K562 (cell line): ENCODE measurements at regions not wholly inside any gene's neighbourhood (a gene's known extent, or its start where the extent isn't known, plus 50 kb on each side); places are given as distances from the start of the nearest gene placed in this dataset.

ENCODE experiments used
- ATAC-seq: fragments of 200-7000 bp; cut with Tn5 transposase; 3 replicates; pipeline ENCODE4 v1.9.1; 2020; ENCODE audit warnings: moderate library complexity
- BruUV-seq: library from RNA; stranded (reverse); fragments of 400-500 nt; replicated peaks from 2 replicates; lab custom pipeline; 2021; lab: Mats Ljungman, UMichigan
- CTCF ChIA-PET: fragments of 300-600 bp; formaldehyde crosslinking; extraction: SDS; loops from one replicate; lab custom pipeline; 2021; ENCODE audit warnings: low intra/inter-chr PET ratio; lab: Yijun Ruan, JAX
- POLR2A ChIA-PET: fragments of 300-600, 350-650 bp; sonication (Branson Sonifier 250); formaldehyde crosslinking; extraction: SDS; loops from one replicate; lab custom pipeline; 2021; ENCODE audit warnings: antibody characterized with exemption, inconsistent platforms; lab: Yijun Ruan, JAX
- DNase-seq, 4 experiments: peaks; one replicate each; pipeline versions ENCODE4 v3.0.0 to v3.0.0-alpha.2; 2011 to 2018; ENCODE audit warnings: low spot score in 3 of 4, mixed read lengths in 3 of 4; ENCODE audit errors: extremely low read depth in 1 of 4
- FAIRE-seq: peaks from 2 replicates; lab custom pipeline; 2011; peaks lifted over from hg19 to GRCh38; lab: Jason Lieb, UNC
- H2AFZ ChIP-seq: 2 replicates; pipeline ENCODE4 v1.6.0; 2011; ENCODE audit warnings: low read depth, low read length, control low read depth, inconsistent platforms
- H3K27ac ChIP-seq: fragments of 200-600 bp; 3 replicates; pipeline ENCODE4 v1.8.0; 2011; ENCODE audit warnings: low read depth, mild to moderate bottlenecking, control low read depth, inconsistent platforms, low read length, moderate library complexity, mixed read lengths; ENCODE audit errors: extremely low read depth
- H3K27me3 ChIP-seq, 2 experiments: fragments of 300-600 bp in 1 of 2; 2 replicates in 1 of 2; 3 replicates in 1 of 2; pipeline versions ENCODE4 v1.6.0 to v1.8.0; 2011; ENCODE audit warnings: inconsistent platforms in 2 of 2, low read length in 2 of 2, mild to moderate bottlenecking in 1 of 2, mixed read lengths in 1 of 2, moderate library complexity in 1 of 2; ENCODE audit not compliant: control insufficient read depth in 2 of 2, insufficient read depth in 2 of 2
- H3K36me3 ChIP-seq: fragments of 300-600 bp; 3 replicates; pipeline ENCODE4 v1.8.0; 2011; ENCODE audit warnings: mild to moderate bottlenecking, low read length, inconsistent platforms; ENCODE audit not compliant: control insufficient read depth, insufficient read depth
- H3K4me1 ChIP-seq, 2 experiments: fragments of 200-600 bp in 1 of 2; replicated peaks in 1 of 2; 2 replicates in 1 of 2; 3 replicates in 1 of 2; pipeline versions ENCODE4 v1.5.1 to v1.8.0; 2011; ENCODE audit warnings: inconsistent platforms in 2 of 2, low read length in 2 of 2, mild to moderate bottlenecking in 1 of 2, mixed read lengths in 1 of 2, moderate library complexity in 1 of 2; ENCODE audit not compliant: control insufficient read depth in 2 of 2, insufficient read depth in 2 of 2
- H3K4me2 ChIP-seq: 2 replicates; pipeline ENCODE4 v1.6.1; 2011; ENCODE audit warnings: low read length, control low read depth, inconsistent platforms, mixed read lengths; ENCODE audit not compliant: insufficient read depth
- H3K4me3 ChIP-seq: fragments of 200-600 bp; sonication (generic), shearing (Covaris generic); 2 replicates; pipeline ENCODE4 v1.5.1; 2016; ENCODE audit warnings: control low read depth, inconsistent platforms
- H3K79me2 ChIP-seq: fragments of 200-600 bp; 3 replicates; pipeline ENCODE4 v1.8.0; 2011; ENCODE audit warnings: low read length, inconsistent platforms; ENCODE audit not compliant: control insufficient read depth, insufficient read depth
- H3K9ac ChIP-seq, 2 experiments: 2 replicates each; pipeline versions ENCODE4 v1.6.0 to v1.6.1; 2011; ENCODE audit warnings: low read depth in 2 of 2, low read length in 2 of 2, control low read depth in 1 of 2, inconsistent platforms in 1 of 2, mild to moderate bottlenecking in 1 of 2, mixed read lengths in 1 of 2; ENCODE audit not compliant: insufficient read depth in 1 of 2
- H3K9me1 ChIP-seq: one replicate; pipeline ENCODE4 v1.6.0; 2011; ENCODE audit warnings: inconsistent platforms, mild to moderate bottlenecking, low read length, moderate library complexity; ENCODE audit not compliant: control insufficient read depth, insufficient read depth
- H3K9me3 ChIP-seq: replicated peaks from 2 replicates; pipeline ENCODE4 v1.5.1; 2011; ENCODE audit warnings: low read depth, low read length, inconsistent platforms; ENCODE audit not compliant: control insufficient read depth, insufficient read depth
- H4K20me1 ChIP-seq: replicated peaks from 2 replicates; pipeline ENCODE4 v1.6.1; 2011; ENCODE audit warnings: low read length, inconsistent platforms, mixed read lengths; ENCODE audit not compliant: control insufficient read depth, insufficient read depth
- ETS2 ChIP-seq: IDR thresholded peaks from 2 replicates; pipeline ENCODE4 v1.6.1; 2016; ENCODE audit warnings: borderline replicate concordance, missing genetic modification characterization, mild to moderate bottlenecking, moderate library complexity, missing compliant biosample characterization; ENCODE audit not compliant: poor library complexity, severe bottlenecking
- KLF16 ChIP-seq: IDR thresholded peaks from 2 replicates; pipeline ENCODE4 v1.6.1; 2016; ENCODE audit warnings: antibody characterized with exemption
- WGBS: fragments of 100-300 bp; shearing (Covaris generic); methylation state at CpG from one replicate; pipeline ENCODE4 v1.1.6; 2016; ENCODE audit warnings: low coverage, mixed read lengths; ENCODE audit not compliant: insufficient coverage; ENCODE audit errors: missing lambda C conversion rate; 5-methylcytosine and 5-hydroxymethylcytosine counted together
- in situ Hi-C: fragments of 300-500 bp; cut with MboI; formaldehyde crosslinking; loops from 4 replicates; pipeline ENCODE4 v1.15.0; 2018; ENCODE audit warnings: inconsistent platforms, mixed read lengths
- intact Hi-C: fragments of 100-400 bp; cut with micrococcal nuclease; formaldehyde crosslinking; loops from 2 replicates; pipeline ENCODE4 v1.14.2; 2022
- TF ChIP-seq, protein P1 (sequence below): fragments of 250-450 bp; sonication (Bioruptor Pico); IDR thresholded peaks from 2 replicates; pipeline ENCODE4 v1.6.1; 2021; ENCODE audit warnings: mild to moderate bottlenecking
- TF ChIP-seq, protein P2 (sequence below): IDR thresholded peaks from 3 replicates; pipeline ENCODE4 v1.6.1; 2011; ENCODE audit warnings: borderline replicate concordance, mild to moderate bottlenecking; ENCODE audit not compliant: insufficient read length, insufficient read depth
- TF ChIP-seq, protein P3 (sequence below): fragments of 200-600 bp; sonication (generic); IDR thresholded peaks from one replicate; pipeline ENCODE4 v1.6.1; 2012; ENCODE audit warnings: mild to moderate bottlenecking, low read depth, low read length, inconsistent platforms
- TF ChIP-seq, protein P4 (sequence below): fragments of 200-800 bp; sonication (Bioruptor generic); IDR thresholded peaks from 2 replicates; pipeline ENCODE4 v1.6.1; 2017; ENCODE audit warnings: missing genetic modification characterization, missing compliant biosample characterization

DNA sequence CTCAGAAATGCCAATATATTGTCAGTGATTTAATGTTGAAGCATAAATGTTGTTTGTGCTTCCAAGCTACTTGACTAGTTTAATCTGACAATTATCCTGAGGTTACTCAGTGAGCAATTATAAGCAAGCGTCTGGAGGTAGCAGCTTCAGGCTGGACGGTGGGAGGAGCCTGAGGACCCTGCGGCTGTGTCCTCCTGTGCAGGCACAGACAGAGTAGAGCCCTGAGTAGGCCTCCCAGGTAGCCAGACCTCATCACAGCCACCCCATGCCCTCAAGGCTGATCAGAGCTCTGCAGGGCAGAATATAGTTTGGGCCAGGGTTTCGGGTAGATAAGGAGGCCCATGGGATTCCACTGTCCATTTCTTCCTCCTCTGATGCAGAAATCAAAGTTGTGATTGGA is 153.6 kb downstream of the DRD1 start:
- no peak overlapping the region for H3K4me2 ChIP-seq
- H3K79me2 ChIP-seq, result no peaks in the 10 kb centered on the region
- no peaks in the 10 kb centered on the region for H3K9me1 ChIP-seq
- DNase-seq (no peak), FAIRE-seq (no peak), ATAC-seq (no peak)
- H4K20me1 ChIP-seq, result no peaks in the 10 kb centered on the region
- H2AFZ ChIP-seq, result no peak overlapping the region
- no peaks in the 10 kb centered on the region for H3K4me1 ChIP-seq
- no peak overlapping the region for H3K9ac ChIP-seq
- intact Hi-C loops (no loop called here), in situ Hi-C loops (no loop called here)
- no TSS peak for BruUV-seq
- no peak overlapping the region for H3K27ac ChIP-seq
- 0% methylated on average over 4 of the region's 4 CpGs for WGBS
- H3K36me3 ChIP-seq, result no peaks in the 10 kb centered on the region
- H3K9me3 ChIP-seq, result no peaks in the 10 kb centered on the region
- POLR2A ChIA-PET, result no interaction called here
- H3K27me3 ChIP-seq, result peaks cover 0 to 4% of the 10 kb centered on the region in 2 experiments; a peak in 2 of 5 replicates
- CTCF ChIA-PET, result no interaction called here
- no peak overlapping the region for H3K4me3 ChIP-seq
- TF ChIP-seq, protein P1, sequence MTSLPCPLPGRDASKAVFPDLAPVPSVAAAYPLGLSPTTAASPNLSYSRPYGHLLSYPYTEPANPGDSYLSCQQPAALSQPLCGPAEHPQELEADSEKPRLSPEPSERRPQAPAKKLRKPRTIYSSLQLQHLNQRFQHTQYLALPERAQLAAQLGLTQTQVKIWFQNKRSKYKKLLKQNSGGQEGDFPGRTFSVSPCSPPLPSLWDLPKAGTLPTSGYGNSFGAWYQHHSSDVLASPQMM (CRISPR knock-in tag), result no peak
- TF ChIP-seq, protein P2, sequence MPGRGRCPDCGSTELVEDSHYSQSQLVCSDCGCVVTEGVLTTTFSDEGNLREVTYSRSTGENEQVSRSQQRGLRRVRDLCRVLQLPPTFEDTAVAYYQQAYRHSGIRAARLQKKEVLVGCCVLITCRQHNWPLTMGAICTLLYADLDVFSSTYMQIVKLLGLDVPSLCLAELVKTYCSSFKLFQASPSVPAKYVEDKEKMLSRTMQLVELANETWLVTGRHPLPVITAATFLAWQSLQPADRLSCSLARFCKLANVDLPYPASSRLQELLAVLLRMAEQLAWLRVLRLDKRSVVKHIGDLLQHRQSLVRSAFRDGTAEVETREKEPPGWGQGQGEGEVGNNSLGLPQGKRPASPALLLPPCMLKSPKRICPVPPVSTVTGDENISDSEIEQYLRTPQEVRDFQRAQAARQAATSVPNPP, result no peak
- TF ChIP-seq, protein P3, sequence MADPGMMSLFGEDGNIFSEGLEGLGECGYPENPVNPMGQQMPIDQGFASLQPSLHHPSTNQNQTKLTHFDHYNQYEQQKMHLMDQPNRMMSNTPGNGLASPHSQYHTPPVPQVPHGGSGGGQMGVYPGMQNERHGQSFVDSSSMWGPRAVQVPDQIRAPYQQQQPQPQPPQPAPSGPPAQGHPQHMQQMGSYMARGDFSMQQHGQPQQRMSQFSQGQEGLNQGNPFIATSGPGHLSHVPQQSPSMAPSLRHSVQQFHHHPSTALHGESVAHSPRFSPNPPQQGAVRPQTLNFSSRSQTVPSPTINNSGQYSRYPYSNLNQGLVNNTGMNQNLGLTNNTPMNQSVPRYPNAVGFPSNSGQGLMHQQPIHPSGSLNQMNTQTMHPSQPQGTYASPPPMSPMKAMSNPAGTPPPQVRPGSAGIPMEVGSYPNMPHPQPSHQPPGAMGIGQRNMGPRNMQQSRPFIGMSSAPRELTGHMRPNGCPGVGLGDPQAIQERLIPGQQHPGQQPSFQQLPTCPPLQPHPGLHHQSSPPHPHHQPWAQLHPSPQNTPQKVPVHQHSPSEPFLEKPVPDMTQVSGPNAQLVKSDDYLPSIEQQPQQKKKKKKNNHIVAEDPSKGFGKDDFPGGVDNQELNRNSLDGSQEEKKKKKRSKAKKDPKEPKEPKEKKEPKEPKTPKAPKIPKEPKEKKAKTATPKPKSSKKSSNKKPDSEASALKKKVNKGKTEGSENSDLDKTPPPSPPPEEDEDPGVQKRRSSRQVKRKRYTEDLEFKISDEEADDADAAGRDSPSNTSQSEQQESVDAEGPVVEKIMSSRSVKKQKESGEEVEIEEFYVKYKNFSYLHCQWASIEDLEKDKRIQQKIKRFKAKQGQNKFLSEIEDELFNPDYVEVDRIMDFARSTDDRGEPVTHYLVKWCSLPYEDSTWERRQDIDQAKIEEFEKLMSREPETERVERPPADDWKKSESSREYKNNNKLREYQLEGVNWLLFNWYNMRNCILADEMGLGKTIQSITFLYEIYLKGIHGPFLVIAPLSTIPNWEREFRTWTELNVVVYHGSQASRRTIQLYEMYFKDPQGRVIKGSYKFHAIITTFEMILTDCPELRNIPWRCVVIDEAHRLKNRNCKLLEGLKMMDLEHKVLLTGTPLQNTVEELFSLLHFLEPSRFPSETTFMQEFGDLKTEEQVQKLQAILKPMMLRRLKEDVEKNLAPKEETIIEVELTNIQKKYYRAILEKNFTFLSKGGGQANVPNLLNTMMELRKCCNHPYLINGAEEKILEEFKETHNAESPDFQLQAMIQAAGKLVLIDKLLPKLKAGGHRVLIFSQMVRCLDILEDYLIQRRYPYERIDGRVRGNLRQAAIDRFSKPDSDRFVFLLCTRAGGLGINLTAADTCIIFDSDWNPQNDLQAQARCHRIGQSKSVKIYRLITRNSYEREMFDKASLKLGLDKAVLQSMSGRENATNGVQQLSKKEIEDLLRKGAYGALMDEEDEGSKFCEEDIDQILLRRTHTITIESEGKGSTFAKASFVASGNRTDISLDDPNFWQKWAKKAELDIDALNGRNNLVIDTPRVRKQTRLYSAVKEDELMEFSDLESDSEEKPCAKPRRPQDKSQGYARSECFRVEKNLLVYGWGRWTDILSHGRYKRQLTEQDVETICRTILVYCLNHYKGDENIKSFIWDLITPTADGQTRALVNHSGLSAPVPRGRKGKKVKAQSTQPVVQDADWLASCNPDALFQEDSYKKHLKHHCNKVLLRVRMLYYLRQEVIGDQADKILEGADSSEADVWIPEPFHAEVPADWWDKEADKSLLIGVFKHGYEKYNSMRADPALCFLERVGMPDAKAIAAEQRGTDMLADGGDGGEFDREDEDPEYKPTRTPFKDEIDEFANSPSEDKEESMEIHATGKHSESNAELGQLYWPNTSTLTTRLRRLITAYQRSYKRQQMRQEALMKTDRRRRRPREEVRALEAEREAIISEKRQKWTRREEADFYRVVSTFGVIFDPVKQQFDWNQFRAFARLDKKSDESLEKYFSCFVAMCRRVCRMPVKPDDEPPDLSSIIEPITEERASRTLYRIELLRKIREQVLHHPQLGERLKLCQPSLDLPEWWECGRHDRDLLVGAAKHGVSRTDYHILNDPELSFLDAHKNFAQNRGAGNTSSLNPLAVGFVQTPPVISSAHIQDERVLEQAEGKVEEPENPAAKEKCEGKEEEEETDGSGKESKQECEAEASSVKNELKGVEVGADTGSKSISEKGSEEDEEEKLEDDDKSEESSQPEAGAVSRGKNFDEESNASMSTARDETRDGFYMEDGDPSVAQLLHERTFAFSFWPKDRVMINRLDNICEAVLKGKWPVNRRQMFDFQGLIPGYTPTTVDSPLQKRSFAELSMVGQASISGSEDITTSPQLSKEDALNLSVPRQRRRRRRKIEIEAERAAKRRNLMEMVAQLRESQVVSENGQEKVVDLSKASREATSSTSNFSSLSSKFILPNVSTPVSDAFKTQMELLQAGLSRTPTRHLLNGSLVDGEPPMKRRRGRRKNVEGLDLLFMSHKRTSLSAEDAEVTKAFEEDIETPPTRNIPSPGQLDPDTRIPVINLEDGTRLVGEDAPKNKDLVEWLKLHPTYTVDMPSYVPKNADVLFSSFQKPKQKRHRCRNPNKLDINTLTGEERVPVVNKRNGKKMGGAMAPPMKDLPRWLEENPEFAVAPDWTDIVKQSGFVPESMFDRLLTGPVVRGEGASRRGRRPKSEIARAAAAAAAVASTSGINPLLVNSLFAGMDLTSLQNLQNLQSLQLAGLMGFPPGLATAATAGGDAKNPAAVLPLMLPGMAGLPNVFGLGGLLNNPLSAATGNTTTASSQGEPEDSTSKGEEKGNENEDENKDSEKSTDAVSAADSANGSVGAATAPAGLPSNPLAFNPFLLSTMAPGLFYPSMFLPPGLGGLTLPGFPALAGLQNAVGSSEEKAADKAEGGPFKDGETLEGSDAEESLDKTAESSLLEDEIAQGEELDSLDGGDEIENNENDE, result no peak
- no peak for TF ChIP-seq ETS2 (tag)
- no peak for TF ChIP-seq KLF16
- TF ChIP-seq, protein P4, sequence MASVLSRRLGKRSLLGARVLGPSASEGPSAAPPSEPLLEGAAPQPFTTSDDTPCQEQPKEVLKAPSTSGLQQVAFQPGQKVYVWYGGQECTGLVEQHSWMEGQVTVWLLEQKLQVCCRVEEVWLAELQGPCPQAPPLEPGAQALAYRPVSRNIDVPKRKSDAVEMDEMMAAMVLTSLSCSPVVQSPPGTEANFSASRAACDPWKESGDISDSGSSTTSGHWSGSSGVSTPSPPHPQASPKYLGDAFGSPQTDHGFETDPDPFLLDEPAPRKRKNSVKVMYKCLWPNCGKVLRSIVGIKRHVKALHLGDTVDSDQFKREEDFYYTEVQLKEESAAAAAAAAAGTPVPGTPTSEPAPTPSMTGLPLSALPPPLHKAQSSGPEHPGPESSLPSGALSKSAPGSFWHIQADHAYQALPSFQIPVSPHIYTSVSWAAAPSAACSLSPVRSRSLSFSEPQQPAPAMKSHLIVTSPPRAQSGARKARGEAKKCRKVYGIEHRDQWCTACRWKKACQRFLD, result no peak
